Hindlimb muscle (tissue), 1 donor: ENCODE measurements at regions not wholly inside any gene's neighbourhood (a gene's known extent, or its start where the extent isn't known, plus 50 kb on each side); places are given as distances from the start of the nearest gene placed in this dataset.

Experiments
- DNase-seq: peaks from one replicate; pipeline ENCODE4 v3.0.0-alpha.2; 2013

DNA sequence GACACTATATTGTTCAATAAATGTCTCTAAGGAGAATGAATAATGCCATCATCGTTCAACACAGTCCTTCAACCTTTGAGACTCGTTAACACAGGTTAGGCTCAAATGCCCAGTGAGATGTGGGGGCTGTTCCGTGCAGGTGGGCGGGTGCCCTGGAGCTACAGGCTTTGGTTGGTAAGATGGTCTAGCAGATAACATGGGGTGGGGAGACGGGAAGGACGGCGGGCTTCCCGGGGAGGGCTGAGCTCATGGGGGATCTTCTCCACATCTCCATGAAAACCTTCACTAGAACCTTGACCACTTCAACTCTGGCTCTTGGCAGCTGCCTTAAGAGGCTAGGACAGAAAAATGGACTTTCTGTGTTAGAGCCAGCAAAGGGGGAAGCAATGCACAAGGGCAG lies 134.1 kb upstream of the TCERG1L start:
- DNase-seq, result no peak

DNA sequence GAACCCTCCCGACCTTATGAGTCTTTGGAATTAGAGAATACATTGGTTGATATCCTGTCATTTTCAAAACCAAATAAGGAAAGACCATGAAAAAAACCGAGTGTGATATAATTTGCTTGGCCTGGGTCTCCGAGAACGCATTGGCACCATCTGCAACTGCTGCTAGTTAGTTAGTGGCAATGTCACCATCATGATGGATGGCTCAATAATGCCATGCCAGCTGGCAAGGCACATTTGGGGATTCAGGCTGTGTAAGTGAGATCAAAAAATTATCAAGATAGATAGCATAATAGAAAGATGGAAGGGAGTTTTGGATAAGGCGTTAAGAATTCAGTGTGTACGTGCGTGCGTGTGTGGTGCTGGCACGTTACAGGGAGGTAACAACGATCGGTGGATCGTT lies 134.7 kb upstream of the TCERG1L start:
- no peak for DNase-seq

DNA sequence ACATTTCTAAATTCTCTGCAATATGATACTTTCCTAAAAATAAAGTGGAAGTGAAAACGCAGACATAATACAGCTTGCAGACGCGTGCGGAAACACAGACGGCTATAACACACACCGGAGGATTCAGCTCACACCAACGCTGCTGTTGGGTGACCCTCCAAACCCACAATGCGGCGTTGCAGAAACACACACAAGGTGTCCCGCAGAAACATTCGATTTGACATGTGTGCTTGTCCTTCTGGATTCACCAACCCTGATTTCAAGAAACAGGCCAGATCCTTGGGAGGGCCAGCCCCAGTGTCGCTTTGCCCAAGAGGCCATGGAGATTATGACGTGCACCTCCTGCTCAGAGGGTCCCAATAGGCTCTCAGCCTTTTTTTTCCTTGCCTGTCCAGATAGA lies 136.7 kb upstream of the TCERG1L start:
- no peak for DNase-seq

DNA sequence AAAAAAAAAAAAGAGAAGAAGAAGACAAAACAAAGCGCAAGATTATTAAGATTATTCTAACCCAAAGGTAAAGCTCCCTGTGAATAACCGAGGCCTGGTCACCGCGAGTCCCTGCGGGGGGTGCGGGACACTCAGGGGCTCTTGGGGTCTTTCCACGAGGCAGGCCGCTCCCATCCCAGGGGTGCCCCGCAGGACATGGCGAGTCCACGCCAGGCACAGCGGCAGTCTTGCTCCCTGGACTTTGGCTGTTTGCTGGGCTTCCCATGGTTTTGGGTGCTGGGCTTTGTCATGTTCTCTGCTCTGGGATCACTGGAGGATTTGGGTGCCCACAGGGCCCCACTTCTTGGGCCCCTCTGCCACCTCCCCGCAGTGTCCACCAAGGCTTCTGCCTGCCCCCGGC lies 137.4 kb upstream of the TCERG1L start:
- no peak for DNase-seq

DNA sequence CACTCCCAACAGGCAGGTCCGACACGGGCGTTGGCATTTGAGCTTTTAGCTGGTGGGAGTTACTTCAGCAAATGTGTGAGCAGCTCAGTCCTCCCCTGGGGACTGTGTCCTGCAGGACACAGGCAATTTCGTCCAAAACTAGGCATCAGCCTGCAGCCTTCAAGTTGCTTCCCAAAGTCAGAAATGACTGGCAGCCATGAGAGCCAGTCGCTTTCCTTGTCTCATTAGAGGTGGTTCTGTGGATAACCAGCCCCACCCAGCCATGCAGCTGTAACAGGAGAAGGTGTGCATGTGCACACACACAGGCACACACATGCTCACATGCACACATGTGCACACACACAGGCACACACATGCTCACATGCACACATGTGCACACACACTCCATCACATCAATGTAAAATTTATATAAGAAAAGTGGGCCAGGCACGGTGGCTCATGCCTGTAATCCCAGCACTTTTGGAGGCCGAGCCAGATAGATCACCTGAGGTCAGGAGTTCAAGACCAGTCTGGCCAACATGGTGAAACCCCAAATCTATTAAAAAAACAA lies 138.8 kb upstream of the TCERG1L start:
- no peak for DNase-seq

DNA sequence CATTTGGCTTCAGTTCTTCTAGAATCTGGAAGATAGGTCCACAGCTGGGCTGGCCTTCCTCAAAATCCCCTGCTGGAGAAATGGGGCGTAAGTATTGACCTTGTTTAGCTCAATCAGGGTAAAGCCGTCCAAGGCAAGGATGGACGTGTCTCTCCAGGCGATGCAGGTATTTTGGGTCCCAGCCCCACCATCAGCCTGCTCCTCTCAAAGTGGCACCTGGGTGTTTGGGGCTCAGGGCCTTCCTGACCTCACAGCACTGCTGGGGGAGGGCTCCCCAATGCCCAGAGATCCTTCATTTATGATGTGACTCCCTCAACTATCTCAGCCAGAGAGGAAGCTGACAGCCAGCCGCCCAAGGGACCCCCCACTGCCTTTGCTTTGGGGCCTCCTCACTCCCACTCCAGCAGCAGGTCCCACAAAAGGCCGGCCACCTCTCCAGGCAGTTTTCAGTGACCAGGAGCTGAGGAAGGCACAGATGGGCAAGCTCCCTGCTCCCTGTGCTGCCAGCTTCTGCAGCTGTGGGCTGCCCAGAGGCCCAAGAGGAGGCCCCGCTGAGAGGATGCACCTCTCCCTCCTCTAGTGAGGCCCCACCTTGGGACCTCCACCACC lies 140.0 kb upstream of the TCERG1L start:
- no peak for DNase-seq

DNA sequence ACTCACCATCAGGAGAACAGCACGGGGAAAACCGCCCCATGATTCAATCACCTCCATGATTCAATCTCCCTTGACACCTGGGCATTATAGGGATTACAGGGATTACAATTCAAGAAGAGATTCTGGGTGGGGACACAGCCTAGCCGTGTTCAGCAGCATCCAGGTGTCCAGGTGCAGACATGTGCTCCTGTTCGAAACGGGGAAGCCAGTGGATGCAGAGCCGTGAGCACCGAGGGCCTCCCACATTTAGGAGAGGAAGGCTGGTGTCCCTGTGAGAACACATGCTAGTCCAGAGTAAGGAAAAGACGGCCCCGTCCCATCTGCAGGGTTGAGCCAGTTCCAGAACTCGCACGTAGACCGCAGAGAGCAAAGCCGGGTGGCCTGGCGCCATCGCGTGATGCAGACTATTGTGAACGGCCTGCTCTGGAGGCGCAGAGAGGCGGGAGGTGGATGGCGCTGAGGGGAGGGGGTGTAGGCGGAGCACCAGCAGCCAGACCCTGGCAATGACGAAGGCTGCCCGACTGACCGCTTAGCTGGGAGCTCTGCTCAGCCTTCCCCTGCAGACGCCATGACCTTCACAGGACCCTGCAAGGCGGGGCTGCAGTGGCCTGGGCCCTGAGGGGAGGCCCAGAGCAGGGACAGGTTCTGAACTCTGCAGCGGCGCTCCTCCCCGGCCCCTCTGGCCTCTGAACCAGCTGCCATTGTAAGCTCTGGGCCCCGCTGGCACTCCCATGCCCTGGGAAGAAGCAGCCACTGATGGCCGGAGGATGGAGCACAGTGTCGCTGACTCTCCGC lies 141.6 kb upstream of the TCERG1L start:
- peak; percentile 86 for DNase-seq

DNA sequence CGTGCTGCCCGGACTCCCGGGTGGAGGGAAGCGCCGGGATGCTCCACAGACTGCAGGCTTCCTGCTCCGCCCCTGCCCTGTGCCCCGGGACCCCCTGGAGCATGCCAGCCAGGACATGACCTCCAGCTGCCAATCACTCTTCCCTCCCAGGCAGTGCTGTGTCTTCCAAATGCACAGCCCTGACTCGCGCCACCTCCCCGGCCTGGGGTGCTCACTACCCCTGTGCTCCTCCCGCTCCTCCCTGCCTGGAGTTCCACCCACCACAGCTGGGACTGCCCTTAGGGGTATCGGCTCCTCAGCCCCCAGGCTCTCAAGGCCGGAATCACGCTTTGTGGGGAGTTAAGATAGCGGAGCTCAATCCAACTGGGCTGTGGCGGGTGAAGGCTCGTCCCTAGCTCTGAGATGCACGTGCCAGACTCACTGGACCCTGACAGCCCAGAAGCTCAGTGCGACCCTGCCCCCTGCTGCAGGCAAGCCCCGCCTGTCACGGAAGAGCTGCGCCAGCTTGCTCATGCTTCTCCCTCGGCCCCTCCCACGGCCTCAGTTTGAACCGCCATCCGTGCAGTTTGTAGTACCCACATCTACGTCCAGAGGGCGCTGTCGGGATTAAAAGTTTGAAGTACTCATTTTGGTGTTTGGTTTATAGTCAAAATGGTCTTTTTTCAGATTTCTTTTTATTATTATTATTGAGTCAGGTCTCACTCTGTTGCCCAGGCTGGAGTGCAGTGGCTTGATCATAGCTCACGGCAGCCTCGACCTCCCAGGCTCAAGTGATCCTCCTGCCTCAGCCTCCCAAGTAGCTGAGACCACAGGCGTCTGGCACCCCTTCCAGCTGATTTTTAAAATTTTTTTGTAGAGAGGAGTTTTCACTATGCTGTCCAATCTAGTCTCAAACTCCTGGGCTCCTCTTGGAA lies 142.5 kb upstream of the TCERG1L start:
- peak; percentile 88 for DNase-seq

DNA sequence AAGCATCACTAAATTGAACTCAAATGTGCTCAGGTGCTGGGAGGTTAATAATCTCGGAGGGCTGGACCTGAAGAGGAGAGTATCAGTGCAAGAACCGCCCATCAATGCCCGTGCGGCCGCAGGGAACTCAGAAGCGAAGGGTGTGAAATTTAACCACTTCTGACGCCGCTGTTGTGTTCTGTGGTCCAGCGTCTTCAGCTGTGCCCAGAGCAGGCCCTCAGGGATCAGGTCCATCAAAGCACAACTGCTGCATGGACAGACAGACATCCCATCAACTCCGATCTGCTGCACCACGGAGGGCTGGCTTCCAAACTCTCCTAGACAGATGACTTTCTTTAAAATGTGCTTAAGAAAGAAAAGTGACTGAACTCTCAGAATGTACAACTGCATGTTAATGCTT lies 144.9 kb upstream of the TCERG1L start:
- DNase-seq, result no peak

DNA sequence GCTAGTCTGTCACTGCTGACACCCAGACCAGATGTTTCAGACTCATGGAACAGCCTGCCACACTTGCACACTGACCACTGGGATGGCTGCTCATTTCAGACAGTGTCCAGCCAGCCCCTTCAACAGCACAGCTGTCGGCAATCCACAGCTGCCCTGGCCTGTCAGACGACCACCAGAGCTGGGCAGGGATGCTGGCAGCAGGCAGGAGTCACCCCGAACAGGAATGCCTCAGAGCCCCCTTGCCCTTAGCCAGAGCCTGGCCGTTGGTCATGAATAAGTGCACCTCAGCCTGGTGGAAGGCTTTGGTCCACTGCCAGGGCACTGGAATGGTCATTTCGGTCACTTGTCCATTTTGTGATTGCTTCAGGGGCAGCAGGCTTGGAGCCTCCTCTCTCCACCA lies 149.6 kb upstream of the TCERG1L start:
- no peak for DNase-seq

DNA sequence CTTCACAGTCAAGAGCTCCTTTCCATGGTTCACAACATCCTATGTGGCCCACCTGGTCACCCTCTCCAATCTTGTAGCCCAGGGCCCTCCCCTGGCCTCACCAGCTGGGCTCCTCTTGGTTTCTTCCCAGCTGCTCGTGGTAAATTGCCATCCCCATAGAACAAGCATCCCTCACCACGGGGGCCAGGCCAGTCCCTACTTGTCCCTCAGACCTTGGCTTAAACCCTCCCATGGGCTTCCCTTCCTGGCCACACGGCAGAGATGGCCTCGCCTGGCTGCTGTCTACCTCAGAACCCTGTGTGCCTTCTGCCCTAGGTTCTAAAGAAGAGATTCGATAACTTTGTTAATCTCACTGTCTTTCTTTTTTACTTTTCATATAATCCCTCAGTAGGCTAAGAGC lies 153.3 kb upstream of the TCERG1L start:
- DNase-seq, result no peak

DNA sequence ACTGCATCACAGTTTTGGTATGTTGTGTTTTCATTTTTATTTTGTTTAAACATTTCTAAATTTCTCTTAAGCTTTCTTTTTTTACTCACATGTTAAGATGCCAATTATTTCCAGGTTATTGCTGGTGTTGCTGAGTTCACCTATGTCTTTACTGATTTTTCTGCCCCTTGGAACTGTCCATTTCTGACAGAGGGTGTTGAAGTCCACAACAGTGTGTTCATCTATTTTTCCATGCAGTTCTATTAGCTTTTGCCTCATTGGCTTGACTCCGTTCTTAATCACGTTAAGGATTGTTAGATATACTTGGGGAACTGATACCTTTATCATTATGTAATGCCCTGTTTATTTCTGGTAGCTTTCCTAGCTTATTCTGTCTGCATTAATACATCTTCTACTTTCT lies 158.0 kb upstream of the TCERG1L start:
- DNase-seq, result no peak

DNA sequence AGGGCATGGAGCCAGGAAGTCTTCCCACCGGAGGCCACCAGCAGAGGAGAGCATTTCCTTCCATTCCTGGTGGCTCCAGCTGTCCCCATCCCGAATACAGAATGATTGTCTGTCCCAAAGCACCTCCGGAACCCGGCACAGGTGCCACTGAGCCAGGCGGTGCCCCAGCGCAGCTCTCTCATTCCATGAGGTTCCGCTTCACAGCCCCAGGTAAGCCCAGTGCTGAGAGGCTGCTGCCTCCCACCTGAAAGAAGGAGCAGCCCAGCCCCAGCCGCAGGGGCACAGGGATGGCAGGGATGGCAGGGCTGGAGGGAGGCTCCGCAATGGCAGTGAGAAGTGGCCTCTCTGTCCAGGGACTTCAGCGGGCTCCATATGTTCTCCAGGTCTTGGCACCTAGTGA lies 162.1 kb upstream of the TCERG1L start:
- no peak for DNase-seq

DNA sequence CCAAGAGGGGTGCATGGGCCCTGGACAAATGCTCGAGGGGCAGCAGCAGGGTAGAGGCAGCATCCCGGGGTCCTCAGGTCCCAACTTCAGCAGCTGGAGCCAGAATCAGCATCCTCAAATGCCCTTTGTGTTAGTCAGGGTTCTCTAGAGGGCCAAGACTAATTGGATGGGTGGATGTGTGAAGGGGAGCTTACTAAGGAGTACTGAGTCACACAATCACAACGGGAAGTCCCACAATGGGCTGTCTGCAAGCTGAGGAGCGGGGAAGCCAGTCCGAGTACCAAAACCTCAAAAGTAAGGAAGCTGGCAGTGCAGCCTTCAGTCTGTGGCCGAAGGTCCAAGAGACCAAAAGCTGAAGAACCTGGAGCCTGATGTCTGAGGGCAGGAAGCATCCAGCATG lies 162.9 kb upstream of the TCERG1L start:
- DNase-seq, result no peak

DNA sequence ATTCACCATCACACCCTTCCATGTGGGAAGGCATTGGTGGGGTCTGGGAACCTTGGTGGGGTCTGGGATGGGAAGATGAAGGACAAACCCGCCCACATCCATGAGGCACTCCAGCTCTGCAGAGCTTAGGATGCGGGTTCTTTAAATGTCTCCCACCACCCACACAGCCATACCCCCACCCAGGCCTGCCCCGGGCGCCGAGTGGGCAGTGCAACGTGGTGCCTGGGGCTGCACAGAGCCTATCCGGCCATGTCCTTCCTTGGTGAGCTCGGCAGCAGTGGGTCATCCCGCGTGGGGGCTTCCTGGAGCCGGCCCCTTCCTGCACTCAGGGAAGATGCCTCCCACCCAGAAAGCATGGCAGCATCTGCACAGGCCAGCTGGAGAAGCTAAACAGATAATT lies 163.5 kb upstream of the TCERG1L start:
- no peak for DNase-seq

DNA sequence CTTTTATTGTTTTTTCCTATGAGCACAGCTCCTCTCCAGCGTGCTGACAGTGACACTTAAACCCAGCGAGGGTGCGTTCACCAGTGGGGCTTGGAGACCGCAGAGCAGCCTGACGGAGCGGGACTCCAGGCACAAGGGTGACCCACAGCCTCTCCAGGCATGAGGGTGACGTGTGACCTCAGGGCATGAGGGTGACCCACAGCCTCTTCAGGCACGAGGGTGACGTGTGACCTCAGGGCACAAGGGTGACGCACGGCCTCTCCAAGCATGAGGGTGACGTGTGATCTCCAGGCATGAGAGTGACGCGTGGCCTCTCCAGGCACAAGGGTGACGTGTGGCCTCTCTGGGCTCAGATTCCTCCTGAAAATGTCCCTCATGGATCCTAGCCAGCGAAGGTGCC lies 164.3 kb upstream of the TCERG1L start:
- no peak for DNase-seq

DNA sequence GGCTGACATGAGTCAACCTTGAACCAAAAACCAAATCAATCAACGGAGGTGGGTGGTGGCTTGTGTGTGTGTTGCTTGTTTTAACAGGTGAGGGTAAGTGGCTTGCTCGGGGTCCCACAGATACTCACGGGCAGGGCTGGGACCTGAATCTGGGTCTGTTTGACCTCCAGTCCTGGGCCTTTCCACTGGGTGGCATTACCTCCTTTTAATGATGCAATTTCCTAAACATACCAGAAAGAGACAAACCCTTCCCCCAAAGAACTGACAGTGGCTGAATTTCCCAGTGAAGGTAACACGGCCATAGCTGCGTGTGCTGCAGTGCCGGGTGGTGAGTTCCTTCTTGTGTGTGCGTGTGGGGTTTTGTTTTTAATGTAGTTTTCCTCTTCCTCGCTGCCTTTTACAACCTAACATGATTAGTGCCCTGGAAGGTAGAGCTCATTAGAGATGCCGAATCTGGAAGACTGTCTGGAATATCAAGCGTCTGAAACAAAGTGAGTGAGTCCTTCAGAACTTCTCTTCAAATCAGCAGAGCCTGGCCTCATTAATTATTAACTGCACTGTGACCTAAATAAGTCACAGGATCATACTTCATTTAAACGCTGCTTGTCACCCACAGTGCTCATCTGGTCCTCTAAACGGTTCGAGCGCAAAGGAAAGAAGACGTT lies 166.1 kb upstream of the TCERG1L start:
- DNase-seq, result peak; percentile 2

DNA sequence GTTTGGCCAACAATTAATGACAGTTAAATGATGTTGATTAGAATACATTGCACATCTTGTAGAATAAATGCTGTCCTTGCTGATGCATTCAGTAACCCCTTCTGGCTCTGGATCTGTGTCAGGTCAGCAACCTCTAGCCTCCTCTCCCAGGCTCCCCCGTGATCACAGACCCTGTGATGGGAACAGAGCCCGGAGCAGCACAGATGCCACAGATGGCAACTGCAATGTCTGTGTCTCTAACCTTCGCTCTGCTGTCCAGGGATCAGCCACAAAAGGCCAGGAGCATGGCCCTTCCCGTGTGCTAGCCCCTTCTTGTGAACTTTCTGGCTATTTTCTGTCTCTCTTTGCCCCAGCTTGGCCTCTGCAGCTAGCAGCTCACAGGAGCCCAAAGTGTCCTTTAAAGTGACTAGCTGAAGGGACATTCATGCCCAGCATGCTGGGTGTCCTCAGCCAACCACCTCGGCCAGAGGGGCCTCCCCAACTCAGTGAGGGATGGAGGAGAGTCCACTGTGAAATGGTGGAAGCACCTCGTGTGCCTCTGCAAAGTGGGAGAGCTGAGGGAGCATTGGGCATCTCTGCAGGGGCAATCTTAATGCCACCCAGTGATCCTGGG lies 167.0 kb upstream of the TCERG1L start:
- DNase-seq, result no peak

DNA sequence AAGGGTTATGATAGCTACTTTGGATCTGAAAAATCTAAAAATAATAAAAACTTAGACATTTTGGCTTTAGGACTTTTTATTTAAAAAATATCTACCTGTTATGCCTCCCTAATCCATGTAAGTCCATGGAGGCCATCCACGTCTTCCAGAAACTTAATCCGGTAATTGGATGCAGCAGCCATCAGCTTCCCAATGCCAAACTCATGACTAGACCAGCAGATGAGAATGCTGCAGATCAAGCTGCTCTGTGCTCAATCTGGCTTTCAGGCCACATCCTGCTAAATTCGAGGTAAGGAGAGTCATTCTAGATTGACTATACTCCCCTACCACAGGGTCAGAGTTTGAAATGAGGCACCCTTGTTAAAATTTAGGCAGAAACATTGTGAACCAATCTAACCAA lies 168.5 kb upstream of the TCERG1L start:
- no peak for DNase-seq

DNA sequence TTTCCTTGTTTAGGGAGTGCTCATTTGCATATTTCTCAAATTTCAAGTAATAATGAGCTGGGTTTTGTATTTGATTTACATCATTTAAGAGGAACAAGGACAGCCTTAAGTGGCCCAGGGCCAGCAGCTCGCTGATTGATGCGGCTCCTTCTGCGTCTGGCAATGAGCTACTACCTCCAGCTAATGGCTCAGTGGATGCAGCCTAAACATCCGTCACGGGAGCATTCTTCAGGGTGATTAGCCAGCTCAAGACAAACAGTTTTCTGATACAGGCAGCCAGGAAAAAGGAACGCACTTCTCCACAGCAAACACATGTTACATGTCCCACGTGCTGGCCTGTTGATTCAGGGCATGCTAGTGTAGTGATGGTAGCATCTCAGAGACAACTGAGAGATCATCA lies 169.3 kb upstream of the TCERG1L start:
- DNase-seq, result no peak

DNA sequence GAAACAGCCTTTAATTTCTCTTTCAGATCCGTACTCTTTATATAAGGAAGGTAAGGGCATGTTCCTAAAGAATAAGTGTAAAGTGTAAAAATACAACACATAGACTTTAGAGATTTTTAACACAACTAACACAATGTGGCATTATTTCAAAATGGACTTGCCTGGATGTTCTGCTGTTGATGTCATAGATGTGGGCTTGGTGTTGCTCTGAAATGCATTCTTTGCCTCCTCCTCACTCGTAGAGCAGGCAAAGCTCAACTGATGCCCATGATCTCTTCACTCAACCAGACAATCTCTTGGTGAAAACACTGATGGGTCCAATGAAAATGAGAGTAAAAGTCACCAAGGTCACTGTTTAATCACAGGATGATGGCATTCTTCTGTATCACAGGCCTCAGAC lies 174.2 kb upstream of the TCERG1L start:
- DNase-seq, result no peak

DNA sequence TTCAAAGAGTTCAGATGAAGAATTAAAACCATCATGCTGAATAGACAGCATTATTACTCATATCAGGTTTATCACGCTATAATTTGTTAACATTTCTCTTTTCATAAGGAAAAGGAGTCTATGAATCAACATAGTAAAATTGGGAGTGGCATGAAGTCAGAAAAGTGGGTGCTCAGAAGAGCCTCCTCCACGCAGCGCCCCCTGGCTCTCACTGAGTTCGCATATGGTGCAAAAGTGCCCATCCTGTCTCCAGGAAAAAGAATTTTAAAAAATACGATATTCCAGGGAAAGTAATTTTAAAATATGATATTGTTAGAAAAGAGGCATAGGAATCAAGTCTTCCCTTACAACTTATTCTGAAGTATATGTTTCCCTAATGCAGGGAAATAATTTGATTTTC lies 176.3 kb upstream of the TCERG1L start:
- no peak for DNase-seq
